SK-N-SH (cell line): ENCODE measurements at regions not wholly inside any gene's neighbourhood (a gene's known extent, or its start where the extent isn't known, plus 50 kb on each side); places are given as distances from the start of the nearest gene placed in this dataset.

ENCODE experiments used
- CTCF ChIP-seq: fragments of 200-600 bp; sonication (generic); IDR thresholded peaks from 2 replicates; pipeline ENCODE4 v1.6.1; 2017; ENCODE audit warnings: antibody characterized with exemption, mild to moderate bottlenecking, moderate library complexity
- PBX3 ChIP-seq: IDR thresholded peaks from 2 replicates; pipeline ENCODE4; 2012
- POLR2AphosphoS5 ChIP-seq: IDR thresholded peaks from 2 replicates; pipeline ENCODE4 v1.6.1; 2012; ENCODE audit warnings: low read depth, low read length
- RFX5 ChIP-seq: IDR thresholded peaks from 2 replicates; pipeline ENCODE4 v1.6.1; 2012; ENCODE audit warnings: mild to moderate bottlenecking, improper control_type of control experiment, low read length
- TEAD4 ChIP-seq: IDR thresholded peaks from 2 replicates; pipeline ENCODE4 v1.4.0; 2012; ENCODE audit warnings: mild to moderate bottlenecking, borderline replicate concordance; ENCODE audit not compliant: insufficient read depth

GRCh38 chr4:71257761-71258160 lies 81.1 kb upstream of the SLC4A4 start:
- TF ChIP-seq POLR2AphosphoS5 (no peak), CTCF (no peak), PBX3 (no peak), RFX5 (no peak), TEAD4 (no peak)
